PC-9 (cell line): ENCODE measurements at regions not wholly inside any gene's neighbourhood (a gene's known extent, or its start where the extent isn't known, plus 50 kb on each side); places are given as distances from the start of the nearest gene placed in this dataset.

Experiments used
- EZH2 ChIP-seq: fragments of 200-600 bp; sonication (generic); IDR thresholded peaks from 2 replicates; pipeline ENCODE4 v1.8.0; 2017; ENCODE audit warnings: antibody characterized with exemption, low read depth
- TF ChIP-seq, protein P1 (sequence below): fragments of 200-600 bp; sonication (generic); conservative IDR thresholded peaks from 2 replicates; pipeline ENCODE4 v1.6.1; 2017; ENCODE audit warnings: mixed run types, antibody characterized with exemption, mild to moderate bottlenecking, moderate library complexity

DNA sequence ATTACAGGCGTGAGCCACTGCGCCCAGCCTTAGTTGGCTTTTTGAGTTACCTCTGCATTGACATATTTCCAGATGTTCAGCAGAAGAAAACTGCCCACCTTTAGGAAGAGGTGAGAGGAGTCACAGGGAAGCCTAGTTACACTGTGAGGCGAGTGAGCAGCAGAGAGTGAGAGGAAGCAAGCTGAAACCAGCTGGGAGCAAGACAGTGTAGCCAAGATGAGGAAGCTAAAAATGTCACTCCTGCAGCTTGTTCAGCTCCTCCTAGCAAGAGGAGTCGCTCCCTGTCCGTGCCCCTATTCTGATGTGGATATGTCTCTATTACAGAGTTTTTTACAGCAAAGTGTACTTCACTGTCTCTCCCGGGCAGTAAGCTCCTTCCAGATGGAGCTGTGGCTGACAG, 127.6 kb downstream of the GXYLT1 start:
- TF ChIP-seq, protein P1, sequence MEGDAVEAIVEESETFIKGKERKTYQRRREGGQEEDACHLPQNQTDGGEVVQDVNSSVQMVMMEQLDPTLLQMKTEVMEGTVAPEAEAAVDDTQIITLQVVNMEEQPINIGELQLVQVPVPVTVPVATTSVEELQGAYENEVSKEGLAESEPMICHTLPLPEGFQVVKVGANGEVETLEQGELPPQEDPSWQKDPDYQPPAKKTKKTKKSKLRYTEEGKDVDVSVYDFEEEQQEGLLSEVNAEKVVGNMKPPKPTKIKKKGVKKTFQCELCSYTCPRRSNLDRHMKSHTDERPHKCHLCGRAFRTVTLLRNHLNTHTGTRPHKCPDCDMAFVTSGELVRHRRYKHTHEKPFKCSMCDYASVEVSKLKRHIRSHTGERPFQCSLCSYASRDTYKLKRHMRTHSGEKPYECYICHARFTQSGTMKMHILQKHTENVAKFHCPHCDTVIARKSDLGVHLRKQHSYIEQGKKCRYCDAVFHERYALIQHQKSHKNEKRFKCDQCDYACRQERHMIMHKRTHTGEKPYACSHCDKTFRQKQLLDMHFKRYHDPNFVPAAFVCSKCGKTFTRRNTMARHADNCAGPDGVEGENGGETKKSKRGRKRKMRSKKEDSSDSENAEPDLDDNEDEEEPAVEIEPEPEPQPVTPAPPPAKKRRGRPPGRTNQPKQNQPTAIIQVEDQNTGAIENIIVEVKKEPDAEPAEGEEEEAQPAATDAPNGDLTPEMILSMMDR, result no peak
- no peak for TF ChIP-seq EZH2
